SK-N-MC (cell line): ENCODE measurements at regions not wholly inside any gene's neighbourhood (a gene's known extent, or its start where the extent isn't known, plus 50 kb on each side); places are given as distances from the start of the nearest gene placed in this dataset.

Source experiments
- EZH2 ChIP-seq: fragments of 200-600 bp; sonication (generic); IDR thresholded peaks from one replicate; pipeline ENCODE4 v1.6.1; 2017; ENCODE audit warnings: antibody characterized with exemption
- FOXP2 ChIP-seq: optimal IDR thresholded peaks from 2 replicates; pipeline ENCODE3; 2011; ENCODE audit warnings: mild to moderate bottlenecking, moderate library complexity; ENCODE audit not compliant: insufficient read depth; ENCODE audit errors: extremely low read length, control extremely low read depth
- POLR2AphosphoS5 ChIP-seq: IDR thresholded peaks from 2 replicates; pipeline ENCODE4 v1.6.1; 2012; ENCODE audit warnings: mild to moderate bottlenecking, low read depth, low read length, borderline replicate concordance

- TF ChIP-seq POLR2AphosphoS5 (no peak), EZH2 (no peak), FOXP2 (no peak)
Measured at GRCh38 chr11:10935015-10935559, 77.2 kb upstream of the ZBED5 start.
